ENCODE measurements at regions not wholly inside any gene's neighbourhood (a gene's known extent, or its start where the extent isn't known, plus 50 kb on each side); places are given as distances from the start of the nearest gene placed in this dataset.

DNA sequence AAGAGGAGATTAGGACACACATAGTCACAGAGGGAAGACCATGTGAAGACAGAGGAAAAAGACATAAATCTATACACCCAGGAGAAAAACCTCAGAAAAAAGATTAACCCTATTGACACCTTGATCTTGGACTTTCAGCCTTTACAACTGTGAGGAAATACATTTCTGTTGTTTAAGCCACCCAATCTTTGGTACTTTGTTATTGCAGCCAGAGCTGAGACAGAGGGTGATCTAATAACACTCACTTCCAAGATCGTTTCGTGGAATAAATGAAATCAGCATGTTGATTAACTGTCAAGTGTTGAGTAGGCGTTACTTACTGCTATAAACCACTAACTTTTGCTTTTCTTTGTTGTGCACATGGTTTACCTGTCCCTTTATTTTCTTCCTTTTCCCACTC, 361.2 kb upstream of the RIOK2 start:
- no peak overlapping the region for H3K27ac ChIP-seq (ENCODE audit: low read depth, low read length)
- FAIRE-seq (no peak), DNase-seq (ENCODE audit: low read depth) (no peak)
- Mint-ChIP-seq H3K27me3 (ENCODE audit: low read depth, unreplicated experiment) (no peaks in the 10 kb centered on the region), H3K36me3 (ENCODE audit: low read depth, unreplicated experiment) (peaks cover 2% of the 10 kb centered on the region), H3K4me3 (ENCODE audit: unreplicated experiment) (no peak overlapping the region), H3K9me3 (ENCODE audit: unreplicated experiment) (peaks cover 3% of the 10 kb centered on the region), H3K4me1 (ENCODE audit: low read depth, unreplicated experiment) (no peaks in the 10 kb centered on the region), H3K27ac (ENCODE audit: unreplicated experiment) (no peak overlapping the region)
- no peaks in the 10 kb centered on the region for H3K4me1 ChIP-seq (ENCODE audit: insufficient read depth, low read length)
- H3K79me2 ChIP-seq (ENCODE audit: insufficient read depth, low read length), result no peaks in the 10 kb centered on the region
- no peak overlapping the region for H3K4me2 ChIP-seq (ENCODE audit: low read length)
- no peaks in the 10 kb centered on the region for H3K9me3 ChIP-seq (ENCODE audit: insufficient read depth, low read depth, low read length)
- H2AFZ ChIP-seq (ENCODE audit: low read depth, low read length), result no peak overlapping the region
- H3K9ac ChIP-seq (ENCODE audit: low read length), result no peak overlapping the region
- H3K4me3 ChIP-seq (ENCODE audit: insufficient read depth, low read depth, low read length), result no peak overlapping the region
- H4K20me1 ChIP-seq (ENCODE audit: insufficient read depth, low read length), result no peaks in the 10 kb centered on the region
- H3K36me3 ChIP-seq (ENCODE audit: insufficient read depth, low read length), result no peaks in the 10 kb centered on the region
- H3K27me3 ChIP-seq (ENCODE audit: insufficient read depth, low read length), result no peaks in the 10 kb centered on the region
- TF ChIP-seq, protein P1, sequence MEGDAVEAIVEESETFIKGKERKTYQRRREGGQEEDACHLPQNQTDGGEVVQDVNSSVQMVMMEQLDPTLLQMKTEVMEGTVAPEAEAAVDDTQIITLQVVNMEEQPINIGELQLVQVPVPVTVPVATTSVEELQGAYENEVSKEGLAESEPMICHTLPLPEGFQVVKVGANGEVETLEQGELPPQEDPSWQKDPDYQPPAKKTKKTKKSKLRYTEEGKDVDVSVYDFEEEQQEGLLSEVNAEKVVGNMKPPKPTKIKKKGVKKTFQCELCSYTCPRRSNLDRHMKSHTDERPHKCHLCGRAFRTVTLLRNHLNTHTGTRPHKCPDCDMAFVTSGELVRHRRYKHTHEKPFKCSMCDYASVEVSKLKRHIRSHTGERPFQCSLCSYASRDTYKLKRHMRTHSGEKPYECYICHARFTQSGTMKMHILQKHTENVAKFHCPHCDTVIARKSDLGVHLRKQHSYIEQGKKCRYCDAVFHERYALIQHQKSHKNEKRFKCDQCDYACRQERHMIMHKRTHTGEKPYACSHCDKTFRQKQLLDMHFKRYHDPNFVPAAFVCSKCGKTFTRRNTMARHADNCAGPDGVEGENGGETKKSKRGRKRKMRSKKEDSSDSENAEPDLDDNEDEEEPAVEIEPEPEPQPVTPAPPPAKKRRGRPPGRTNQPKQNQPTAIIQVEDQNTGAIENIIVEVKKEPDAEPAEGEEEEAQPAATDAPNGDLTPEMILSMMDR (IDR thresholded peaks at IDR 0.05; ENCODE audit: insufficient read depth, low read depth, low read length), result no peak
- no peak for TF ChIP-seq EZH2 (IDR thresholded peaks at IDR 0.05; ENCODE audit: insufficient read depth, low read length)

DNA sequence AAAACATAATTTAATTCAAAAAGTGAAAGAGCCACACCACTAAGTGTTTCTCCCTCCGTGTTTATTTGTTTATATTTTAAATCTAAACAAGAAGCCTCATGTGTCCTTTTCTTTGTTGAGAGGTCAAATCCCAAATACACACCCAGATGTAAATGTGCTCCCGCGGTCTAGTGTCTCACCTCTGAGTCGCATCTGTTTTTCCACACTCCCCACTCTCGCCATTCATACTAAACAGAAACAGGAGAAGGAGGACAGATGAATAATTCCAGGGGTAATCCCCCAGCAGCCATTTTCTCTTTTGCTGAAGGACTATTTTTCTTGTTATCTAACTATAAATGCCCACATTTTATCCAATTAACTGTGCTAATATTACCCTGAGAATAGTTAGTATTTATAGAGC, 361.6 kb upstream of the RIOK2 start:
- H3K27ac ChIP-seq (ENCODE audit: low read depth, low read length), result no peak overlapping the region
- TF ChIP-seq, protein P1 (IDR thresholded peaks at IDR 0.05; ENCODE audit: insufficient read depth, low read depth, low read length), result no peak
- no peak for TF ChIP-seq EZH2 (IDR thresholded peaks at IDR 0.05; ENCODE audit: insufficient read depth, low read length)
- no peak overlapping the region for H3K27ac Mint-ChIP-seq (ENCODE audit: unreplicated experiment)
- no peaks in the 10 kb centered on the region for H3K27me3 ChIP-seq (ENCODE audit: insufficient read depth, low read length)
- H3K36me3 ChIP-seq (ENCODE audit: insufficient read depth, low read length), result no peaks in the 10 kb centered on the region
- H3K9me3 Mint-ChIP-seq (ENCODE audit: unreplicated experiment), result peaks cover 3% of the 10 kb centered on the region
- no peak overlapping the region for H3K4me2 ChIP-seq (ENCODE audit: low read length)
- no peak overlapping the region for H3K4me3 Mint-ChIP-seq (ENCODE audit: unreplicated experiment)
- peaks cover 2% of the 10 kb centered on the region for H3K36me3 Mint-ChIP-seq (ENCODE audit: low read depth, unreplicated experiment)
- no peaks in the 10 kb centered on the region for H3K4me1 ChIP-seq (ENCODE audit: insufficient read depth, low read length)
- H3K9ac ChIP-seq (ENCODE audit: low read length), result no peak overlapping the region
- H3K4me1 Mint-ChIP-seq (ENCODE audit: low read depth, unreplicated experiment), result no peaks in the 10 kb centered on the region
- no peaks in the 10 kb centered on the region for H4K20me1 ChIP-seq (ENCODE audit: insufficient read depth, low read length)
- DNase-seq (ENCODE audit: low read depth) (no peak), FAIRE-seq (no peak)
- H3K9me3 ChIP-seq (ENCODE audit: insufficient read depth, low read depth, low read length), result no peaks in the 10 kb centered on the region
- no peaks in the 10 kb centered on the region for H3K27me3 Mint-ChIP-seq (ENCODE audit: low read depth, unreplicated experiment)
- H3K79me2 ChIP-seq (ENCODE audit: insufficient read depth, low read length), result no peaks in the 10 kb centered on the region
- no peak overlapping the region for H3K4me3 ChIP-seq (ENCODE audit: insufficient read depth, low read depth, low read length)
- no peak overlapping the region for H2AFZ ChIP-seq (ENCODE audit: low read depth, low read length)

- Mint-ChIP-seq H3K9me3 (ENCODE audit: unreplicated experiment) (peaks cover 3% of the 10 kb centered on the region), H3K36me3 (ENCODE audit: low read depth, unreplicated experiment) (peaks cover 2% of the 10 kb centered on the region), H3K4me3 (ENCODE audit: unreplicated experiment) (no peak overlapping the region), H3K4me1 (ENCODE audit: low read depth, unreplicated experiment) (peaks cover 2% of the 10 kb centered on the region), H3K27me3 (ENCODE audit: low read depth, unreplicated experiment) (no peaks in the 10 kb centered on the region), H3K27ac (ENCODE audit: unreplicated experiment) (no peak overlapping the region)
- H3K36me3 ChIP-seq (ENCODE audit: insufficient read depth, low read length), result no peaks in the 10 kb centered on the region
- H4K20me1 ChIP-seq (ENCODE audit: insufficient read depth, low read length), result no peaks in the 10 kb centered on the region
- no peaks in the 10 kb centered on the region for H3K4me1 ChIP-seq (ENCODE audit: insufficient read depth, low read length)
- FAIRE-seq (no peak), DNase-seq (ENCODE audit: low read depth) (no peak)
- no peak overlapping the region for H3K27ac ChIP-seq (ENCODE audit: low read depth, low read length)
- no peak overlapping the region for H3K4me3 ChIP-seq (ENCODE audit: insufficient read depth, low read depth, low read length)
- no peak for TF ChIP-seq EZH2 (IDR thresholded peaks at IDR 0.05; ENCODE audit: insufficient read depth, low read length)
- TF ChIP-seq, protein P1 (IDR thresholded peaks at IDR 0.05; ENCODE audit: insufficient read depth, low read depth, low read length), result no peak
- no peak overlapping the region for H3K9ac ChIP-seq (ENCODE audit: low read length)
- no peaks in the 10 kb centered on the region for H3K27me3 ChIP-seq (ENCODE audit: insufficient read depth, low read length)
- no peaks in the 10 kb centered on the region for H3K9me3 ChIP-seq (ENCODE audit: insufficient read depth, low read depth, low read length)
- H3K79me2 ChIP-seq (ENCODE audit: insufficient read depth, low read length), result no peaks in the 10 kb centered on the region
- no peak overlapping the region for H2AFZ ChIP-seq (ENCODE audit: low read depth, low read length)
- H3K4me2 ChIP-seq (ENCODE audit: low read length), result no peak overlapping the region
Observed at GRCh38 chr5:97545446-97545845, 362.4 kb upstream of the RIOK2 start.
